ENCODE measurements at regions not wholly inside any gene's neighbourhood (a gene's known extent, or its start where the extent isn't known, plus 50 kb on each side); places are given as distances from the start of the nearest gene placed in this dataset.

GRCh38 chr10:57188846-57189245 is 827.8 kb upstream of the ZWINT start:
- DNase-seq (ENCODE audit: low spot score), result no peak
- TF ChIP-seq CTCF (IDR thresholded peaks at IDR 0.05), result no peak
- no peak for ATAC-seq (ENCODE audit: low FRiP score)

GRCh38 chr10:57186201-57186600 is 825.1 kb upstream of the ZWINT start:
- TF ChIP-seq CTCF (IDR thresholded peaks at IDR 0.05), result no peak
- DNase-seq (ENCODE audit: low spot score), result no peak
- no peak for ATAC-seq (ENCODE audit: low FRiP score)

GRCh38 chr10:57169597-57169996 is 808.5 kb upstream of the ZWINT start:
- TF ChIP-seq CTCF (IDR thresholded peaks at IDR 0.05), result no peak
- no peak for DNase-seq (ENCODE audit: low spot score)
- no peak for ATAC-seq (ENCODE audit: low FRiP score)

- DNase-seq (ENCODE audit: low spot score), result no peak
Measured at GRCh38 chr10:57168611-57169240, 807.7 kb upstream of the ZWINT start.

GRCh38 chr10:57165671-57166070 is 804.6 kb upstream of the ZWINT start:
- no peak for TF ChIP-seq CTCF (IDR thresholded peaks at IDR 0.05)
- ATAC-seq (ENCODE audit: low FRiP score) (no peak), DNase-seq (ENCODE audit: low spot score) (no peak)

More at GRCh38 chr10:57168611-57169240, 807.7 kb upstream of the ZWINT start:
- no peak for TF ChIP-seq CTCF (IDR thresholded peaks at IDR 0.05)
- ATAC-seq (ENCODE audit: low FRiP score), result no peak

- no peak for TF ChIP-seq CTCF (IDR thresholded peaks at IDR 0.05)
- DNase-seq (ENCODE audit: low spot score) (no peak), ATAC-seq (ENCODE audit: low FRiP score) (no peak)
Measured at GRCh38 chr10:57162231-57162630, 801.2 kb upstream of the ZWINT start.

GRCh38 chr10:57161157-57161556 is 800.1 kb upstream of the ZWINT start:
- ATAC-seq (ENCODE audit: low FRiP score), result no peak
- no peak for DNase-seq (ENCODE audit: low spot score)
- no peak for TF ChIP-seq CTCF (IDR thresholded peaks at IDR 0.05)
